ENCODE measurements at regions not wholly inside any gene's neighbourhood (a gene's known extent, or its start where the extent isn't known, plus 50 kb on each side); places are given as distances from the start of the nearest gene placed in this dataset.

DNA sequence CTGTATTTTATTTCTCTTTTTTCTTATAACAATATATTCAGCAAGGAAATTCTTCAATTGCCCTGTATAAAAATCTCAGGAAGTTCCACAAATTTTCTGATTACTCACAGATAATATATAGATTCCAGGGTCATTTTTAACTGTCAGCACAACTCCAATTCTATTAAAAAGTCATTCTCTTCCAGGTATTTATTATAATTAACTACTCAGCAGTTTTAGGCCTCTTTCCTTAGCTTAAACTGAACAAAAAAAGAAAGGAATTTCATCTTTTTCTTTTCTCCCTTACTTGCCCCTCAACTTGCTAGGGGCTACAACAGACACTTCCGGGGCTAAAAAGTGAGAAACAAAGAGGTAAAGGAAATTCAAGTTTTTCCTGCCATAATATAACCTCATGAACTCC lies 358.9 kb upstream of the LRATD1 start:
- TF ChIP-seq, protein P1, sequence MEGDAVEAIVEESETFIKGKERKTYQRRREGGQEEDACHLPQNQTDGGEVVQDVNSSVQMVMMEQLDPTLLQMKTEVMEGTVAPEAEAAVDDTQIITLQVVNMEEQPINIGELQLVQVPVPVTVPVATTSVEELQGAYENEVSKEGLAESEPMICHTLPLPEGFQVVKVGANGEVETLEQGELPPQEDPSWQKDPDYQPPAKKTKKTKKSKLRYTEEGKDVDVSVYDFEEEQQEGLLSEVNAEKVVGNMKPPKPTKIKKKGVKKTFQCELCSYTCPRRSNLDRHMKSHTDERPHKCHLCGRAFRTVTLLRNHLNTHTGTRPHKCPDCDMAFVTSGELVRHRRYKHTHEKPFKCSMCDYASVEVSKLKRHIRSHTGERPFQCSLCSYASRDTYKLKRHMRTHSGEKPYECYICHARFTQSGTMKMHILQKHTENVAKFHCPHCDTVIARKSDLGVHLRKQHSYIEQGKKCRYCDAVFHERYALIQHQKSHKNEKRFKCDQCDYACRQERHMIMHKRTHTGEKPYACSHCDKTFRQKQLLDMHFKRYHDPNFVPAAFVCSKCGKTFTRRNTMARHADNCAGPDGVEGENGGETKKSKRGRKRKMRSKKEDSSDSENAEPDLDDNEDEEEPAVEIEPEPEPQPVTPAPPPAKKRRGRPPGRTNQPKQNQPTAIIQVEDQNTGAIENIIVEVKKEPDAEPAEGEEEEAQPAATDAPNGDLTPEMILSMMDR (IDR thresholded peaks at IDR 0.05; ENCODE audit: control extremely low read depth in 1 of 3, insufficient read depth in 1 of 3, low read depth in 1 of 3, low read length in 3 of 3): no peak
- TF ChIP-seq, protein P2, sequence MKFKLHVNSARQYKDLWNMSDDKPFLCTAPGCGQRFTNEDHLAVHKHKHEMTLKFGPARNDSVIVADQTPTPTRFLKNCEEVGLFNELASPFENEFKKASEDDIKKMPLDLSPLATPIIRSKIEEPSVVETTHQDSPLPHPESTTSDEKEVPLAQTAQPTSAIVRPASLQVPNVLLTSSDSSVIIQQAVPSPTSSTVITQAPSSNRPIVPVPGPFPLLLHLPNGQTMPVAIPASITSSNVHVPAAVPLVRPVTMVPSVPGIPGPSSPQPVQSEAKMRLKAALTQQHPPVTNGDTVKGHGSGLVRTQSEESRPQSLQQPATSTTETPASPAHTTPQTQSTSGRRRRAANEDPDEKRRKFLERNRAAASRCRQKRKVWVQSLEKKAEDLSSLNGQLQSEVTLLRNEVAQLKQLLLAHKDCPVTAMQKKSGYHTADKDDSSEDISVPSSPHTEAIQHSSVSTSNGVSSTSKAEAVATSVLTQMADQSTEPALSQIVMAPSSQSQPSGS (IDR thresholded peaks at IDR 0.05; ENCODE audit: low read length): no peak
- TF ChIP-seq EZH2 (IDR thresholded peaks at IDR 0.05; ENCODE audit: low read depth, low read length, severe bottlenecking): no peak
- TF ChIP-seq POLR2A (IDR thresholded peaks at IDR 0.05; ENCODE audit: control extremely low read depth in 1 of 2, low read depth in 2 of 2, low read length in 2 of 2): no peak
- no peak for TF ChIP-seq BRCA1 (IDR thresholded peaks at IDR 0.05; ENCODE audit: low read depth, low read length)
- no peak for TF ChIP-seq RNF2 (IDR thresholded peaks at IDR 0.05; ENCODE audit: borderline replicate concordance, low read depth, low read length, missing control alignments, poor library complexity, severe bottlenecking)
- no peak for TF ChIP-seq TEAD4 (IDR thresholded peaks at IDR 0.05; ENCODE audit: low read depth, low read length)

Data from H1 (cell line).